HEK293T (cell line): ENCODE measurements at regions not wholly inside any gene's neighbourhood (a gene's known extent, or its start where the extent isn't known, plus 50 kb on each side); places are given as distances from the start of the nearest gene placed in this dataset.

Experiments used
- CTCF ChIA-PET: fragments of 350-600 bp; formaldehyde crosslinking; extraction: SDS; loops from one replicate; lab custom pipeline; 2021; ENCODE audit warnings: antibody characterized with exemption, inconsistent platforms; lab: Yijun Ruan, JAX
- POLR2A ChIA-PET: fragments of 350-600 bp; formaldehyde crosslinking; extraction: SDS; loops from one replicate; lab custom pipeline; 2020; ENCODE audit warnings: antibody characterized with exemption, inconsistent platforms; lab: Yijun Ruan, JAX
- DNase-seq: peaks from one replicate; pipeline ENCODE4 v3.0.0; 2012; ENCODE audit warnings: mixed read lengths; ENCODE audit errors: extremely low spot score
- ARNT ChIP-seq: fragments of 450-650 bp; IDR thresholded peaks from 2 replicates; pipeline ENCODE4 v1.6.1; 2017; ENCODE audit warnings: mild to moderate bottlenecking
- BHLHE40 ChIP-seq: fragments of 450-650 bp; IDR thresholded peaks from 2 replicates; pipeline ENCODE4 v1.6.1; 2016; ENCODE audit warnings: mild to moderate bottlenecking, moderate library complexity, borderline replicate concordance
- CTBP1 ChIP-seq: fragments of 450-650 bp; IDR thresholded peaks from 2 replicates; pipeline ENCODE4 v1.6.1; 2016; ENCODE audit warnings: borderline replicate concordance
- ELF4 ChIP-seq: fragments of 450-650 bp; IDR thresholded peaks from 2 replicates; pipeline ENCODE4 v1.6.1; 2017; ENCODE audit warnings: antibody characterized with exemption
- FOXA1 ChIP-seq: fragments of 450-650 bp; IDR thresholded peaks from 2 replicates; pipeline ENCODE4 v1.6.1; 2016; ENCODE audit warnings: mild to moderate bottlenecking
- FOXK2 ChIP-seq: fragments of 450-650 bp; IDR thresholded peaks from 2 replicates; pipeline ENCODE4 v1.6.1; 2016; ENCODE audit warnings: mild to moderate bottlenecking
- FOXM1 ChIP-seq: fragments of 450-650 bp; IDR thresholded peaks from 2 replicates; pipeline ENCODE4 v1.6.1; 2017; ENCODE audit warnings: mild to moderate bottlenecking, borderline replicate concordance
- HDGF ChIP-seq: fragments of 450-650 bp; IDR thresholded peaks from 2 replicates; pipeline ENCODE4 v1.6.1; 2017; ENCODE audit warnings: antibody characterized with exemption, borderline replicate concordance
- L3MBTL2 ChIP-seq: fragments of 450-650 bp; conservative IDR thresholded peaks from 2 replicates; pipeline ENCODE4 v1.6.1; 2016; ENCODE audit warnings: mild to moderate bottlenecking
- LEF1 ChIP-seq: fragments of 450-650 bp; IDR thresholded peaks from 2 replicates; pipeline ENCODE4 v1.6.1; 2017; ENCODE audit warnings: mild to moderate bottlenecking, borderline replicate concordance
- NFRKB ChIP-seq: fragments of 450-650 bp; IDR thresholded peaks from 2 replicates; pipeline ENCODE4 v1.6.1; 2016; ENCODE audit warnings: mild to moderate bottlenecking, moderate library complexity
- SP1 ChIP-seq: fragments of 450-650 bp; IDR thresholded peaks from 2 replicates; pipeline ENCODE4 v1.6.1; 2017
- SUZ12 ChIP-seq: fragments of 450-650 bp; IDR thresholded peaks from 2 replicates; pipeline ENCODE4 v1.6.1; 2016; ENCODE audit warnings: mild to moderate bottlenecking
- TARDBP ChIP-seq: fragments of 450-650 bp; IDR thresholded peaks from 2 replicates; pipeline ENCODE4 v1.6.1; 2016
- ZNF384 ChIP-seq: fragments of 450-650 bp; IDR thresholded peaks from 2 replicates; pipeline ENCODE4 v1.6.1; 2016
- TF ChIP-seq, protein P1 (sequence below): fragments of 450-650 bp; IDR thresholded peaks from 2 replicates; pipeline ENCODE4 v1.6.1; 2016

DNA sequence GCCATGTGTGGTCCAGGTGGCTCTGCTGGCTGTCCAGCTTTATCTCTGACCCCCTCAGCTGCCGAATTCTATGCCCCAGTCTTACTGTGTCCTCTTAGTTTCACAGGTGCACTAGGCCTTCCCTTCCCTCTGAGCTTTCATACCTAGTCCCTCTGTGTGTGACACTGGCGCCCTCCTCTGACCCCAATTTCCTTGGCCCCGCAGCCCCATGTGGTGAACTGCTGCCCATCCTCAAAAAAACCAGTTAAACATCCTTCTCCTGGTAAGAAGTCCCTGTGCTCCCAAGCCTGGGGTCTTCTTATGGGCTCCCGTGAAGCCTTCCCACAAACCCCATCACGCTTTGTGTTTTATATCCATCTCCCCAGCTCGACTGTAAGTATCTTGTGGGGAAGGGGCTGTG is 93.9 kb upstream of the TSPAN2 start:
- DNase-seq: no peak
- ChIA-PET POLR2A (no interaction called here), CTCF (interaction anchor here (0.7 to 1.1 kb wide), 3 partner anchors 10 to 287 kb away, joined by 3 to 4 read pairs (median 3); no protein-coding TSS in a partner anchor)
- TF ChIP-seq LEF1 (no peak), FOXM1 (no peak), FOXA1 (no peak), CTBP1 (no peak), NFRKB (no peak), L3MBTL2 (no peak), BHLHE40 (no peak), FOXK2 (no peak), ARNT (no peak), ELF4 (no peak), HDGF (no peak), ZNF384 (no peak), TARDBP (no peak), SUZ12 (no peak)

DNA sequence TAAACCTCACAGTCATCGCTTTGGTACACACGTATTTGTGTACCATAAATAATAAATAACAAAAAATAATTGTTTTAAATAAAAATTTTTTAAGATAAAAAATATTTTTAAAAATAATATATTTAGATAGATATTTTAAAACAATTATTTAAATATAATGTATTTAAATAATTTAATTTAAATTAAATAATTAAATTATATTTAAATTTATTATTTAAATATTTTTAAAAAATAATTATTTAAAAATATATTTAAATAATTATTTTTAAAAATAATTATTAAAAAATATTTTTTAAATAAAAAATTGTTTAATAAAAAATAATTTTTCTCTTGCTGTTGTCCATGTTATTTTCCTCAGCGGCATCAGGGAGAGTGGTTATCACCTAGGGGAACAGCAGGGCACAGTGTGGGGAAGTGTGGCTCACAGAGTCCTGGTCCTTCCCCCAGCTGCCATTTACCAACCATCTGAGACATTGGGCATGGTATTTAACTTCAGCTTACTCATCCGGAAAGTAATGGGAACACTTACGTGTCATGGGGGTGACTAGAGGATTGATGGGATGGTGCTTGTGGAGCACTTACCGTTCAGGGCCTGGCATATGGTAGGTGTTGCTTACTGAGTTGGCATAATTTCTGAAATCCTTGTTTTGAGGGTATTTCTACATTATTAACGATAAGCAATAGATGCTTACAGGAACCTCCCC is 92.9 kb upstream of the TSPAN2 start:
- TF ChIP-seq TARDBP: no peak
- TF ChIP-seq ELF4: no peak
- no peak for TF ChIP-seq ZNF384
- no peak for TF ChIP-seq FOXA1
- TF ChIP-seq SP1: no peak
- TF ChIP-seq LEF1: no peak
- no peak for TF ChIP-seq SUZ12
- no peak for TF ChIP-seq L3MBTL2
- no peak for TF ChIP-seq NFRKB
- TF ChIP-seq ARNT: no peak
- no peak for TF ChIP-seq HDGF
- no peak for TF ChIP-seq FOXK2
- TF ChIP-seq CTBP1: no peak
- no peak for TF ChIP-seq BHLHE40
- no peak for TF ChIP-seq FOXM1
- TF ChIP-seq, protein P1, sequence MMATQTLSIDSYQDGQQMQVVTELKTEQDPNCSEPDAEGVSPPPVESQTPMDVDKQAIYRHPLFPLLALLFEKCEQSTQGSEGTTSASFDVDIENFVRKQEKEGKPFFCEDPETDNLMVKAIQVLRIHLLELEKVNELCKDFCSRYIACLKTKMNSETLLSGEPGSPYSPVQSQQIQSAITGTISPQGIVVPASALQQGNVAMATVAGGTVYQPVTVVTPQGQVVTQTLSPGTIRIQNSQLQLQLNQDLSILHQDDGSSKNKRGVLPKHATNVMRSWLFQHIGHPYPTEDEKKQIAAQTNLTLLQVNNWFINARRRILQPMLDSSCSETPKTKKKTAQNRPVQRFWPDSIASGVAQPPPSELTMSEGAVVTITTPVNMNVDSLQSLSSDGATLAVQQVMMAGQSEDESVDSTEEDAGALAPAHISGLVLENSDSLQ: no peak
- ChIA-PET CTCF (interaction anchor here (0.7 kb wide), 1 partner anchor 288 kb away, joined by 3 read pairs; no protein-coding TSS in a partner anchor), POLR2A (no interaction called here)
- no peak for DNase-seq

DNA sequence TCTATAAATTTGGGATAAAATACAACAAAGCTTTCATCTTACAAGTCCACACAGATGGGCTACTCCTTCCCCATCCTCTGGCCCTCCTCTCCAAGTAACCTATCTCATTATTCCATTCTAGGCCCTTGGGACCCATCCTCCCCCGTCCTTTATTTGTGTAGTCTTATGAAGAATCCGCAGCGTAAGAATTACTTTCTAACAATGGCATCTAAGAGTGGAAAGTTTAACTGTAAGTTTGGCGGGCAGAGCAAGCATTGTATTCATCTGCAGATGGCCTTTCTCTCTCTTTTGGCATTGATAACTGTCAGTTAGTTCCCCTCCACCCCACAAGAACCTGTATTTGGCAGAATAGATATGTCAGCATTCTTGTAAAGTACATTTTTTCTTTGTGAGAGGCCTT is 91.9 kb upstream of the TSPAN2 start:
- ChIA-PET POLR2A (no interaction called here), CTCF (no interaction called here)
- no peak for DNase-seq
- TF ChIP-seq ZNF384 (no peak), NFRKB (no peak), CTBP1 (no peak), SUZ12 (no peak)

DNA sequence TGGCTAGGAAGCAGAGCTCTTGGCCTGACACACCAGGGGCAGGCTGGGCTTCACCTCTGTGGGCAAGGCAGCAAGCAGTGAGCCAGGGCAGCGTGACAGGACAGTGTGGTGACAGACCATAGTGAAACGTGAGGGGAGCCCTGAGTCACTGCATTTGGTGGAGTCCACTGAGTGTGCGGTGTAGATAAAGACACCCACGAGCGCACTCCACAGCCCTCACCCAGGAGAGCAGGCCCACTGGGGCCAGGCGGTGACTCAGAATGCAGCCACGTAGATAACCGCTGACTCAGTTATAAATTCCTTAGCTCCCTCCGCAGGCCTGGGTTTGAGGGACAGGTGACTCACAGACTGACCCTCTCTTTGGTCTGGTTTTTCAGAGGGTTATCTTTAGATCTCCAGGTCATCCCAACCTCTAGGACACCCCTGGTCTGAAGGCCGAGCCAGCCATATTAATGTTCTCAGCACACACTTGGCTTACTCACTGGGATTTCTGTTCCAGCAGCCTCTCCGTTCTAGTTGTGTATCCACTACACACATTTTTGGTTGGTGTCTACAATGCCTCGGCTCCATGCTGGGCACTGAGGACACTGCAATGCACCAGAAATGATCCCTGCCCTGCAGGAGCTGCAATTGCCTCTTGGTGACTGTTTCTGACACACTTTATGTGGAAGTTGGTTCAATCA is 90.2 kb upstream of the TSPAN2 start:
- TF ChIP-seq ELF4 (no peak), HDGF (no peak), FOXA1 (no peak), SUZ12 (no peak), L3MBTL2 (no peak), CTBP1 (no peak)
- DNase-seq: no peak
- ChIA-PET POLR2A (no interaction called here), CTCF (interaction anchor here (0.6 kb wide), 1 partner anchor 172 kb away, joined by 3 read pairs; no protein-coding TSS in a partner anchor)

DNA sequence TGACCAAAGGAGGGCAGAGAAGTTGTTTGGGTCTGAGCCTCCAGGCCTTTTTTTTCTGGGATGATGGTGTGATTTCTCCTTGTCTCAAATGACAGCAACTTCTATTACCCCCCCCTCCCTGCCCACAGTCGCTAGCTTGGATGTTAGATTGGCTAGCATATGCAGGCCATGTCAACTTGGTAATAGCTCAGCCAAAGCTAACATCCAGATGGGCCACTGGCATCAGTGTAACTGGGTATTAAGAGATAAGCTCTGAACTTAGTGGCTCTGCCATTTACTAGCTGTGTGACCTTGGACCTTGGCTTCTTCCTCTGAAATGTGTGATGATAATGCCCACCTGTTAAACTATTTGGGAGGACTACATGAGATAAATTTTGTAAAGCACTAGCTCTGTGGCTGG is 86.9 kb upstream of the TSPAN2 start:
- no peak for DNase-seq
- TF ChIP-seq TARDBP: no peak
- no peak for TF ChIP-seq SP1
- no peak for TF ChIP-seq SUZ12
- TF ChIP-seq FOXK2: no peak
- TF ChIP-seq ELF4: no peak
- TF ChIP-seq LEF1: no peak
- no peak for TF ChIP-seq BHLHE40
- no peak for TF ChIP-seq ARNT
- TF ChIP-seq CTBP1: no peak
- no peak for TF ChIP-seq NFRKB
- TF ChIP-seq, protein P1: no peak
- TF ChIP-seq ZNF384: no peak
- TF ChIP-seq FOXA1: no peak
- no peak for TF ChIP-seq HDGF
- no peak for TF ChIP-seq L3MBTL2
- no peak for TF ChIP-seq FOXM1
- ChIA-PET POLR2A (no interaction called here), CTCF (no interaction called here)

DNA sequence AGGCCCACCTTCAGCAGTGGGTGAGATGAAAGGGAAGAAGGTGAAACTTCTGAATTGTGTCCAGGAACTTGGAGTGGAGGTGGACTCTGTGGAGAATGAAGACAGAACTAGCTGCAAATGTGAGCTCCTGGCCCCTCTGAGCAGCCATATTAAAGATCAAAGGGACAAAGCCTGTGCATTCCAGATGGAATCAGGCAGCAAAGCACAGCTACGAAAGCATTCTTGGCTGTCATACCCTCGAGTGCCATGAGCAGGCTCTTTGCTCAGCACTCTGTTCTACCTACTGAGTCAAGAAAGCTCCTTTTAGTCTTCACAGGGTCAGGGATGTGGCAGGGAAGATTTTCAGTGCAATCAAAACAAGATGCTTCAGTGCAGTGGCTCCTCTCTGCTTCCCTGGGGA is 86.3 kb upstream of the TSPAN2 start:
- CTCF ChIA-PET: no interaction called here
- POLR2A ChIA-PET: no interaction called here
- DNase-seq: no peak
- TF ChIP-seq NFRKB (no peak), LEF1 (no peak), ELF4 (no peak), HDGF (no peak), FOXK2 (no peak), SUZ12 (no peak), L3MBTL2 (no peak), SP1 (no peak), FOXM1 (no peak), ARNT (no peak), CTBP1 (no peak), ZNF384 (no peak), FOXA1 (no peak), BHLHE40 (no peak), TARDBP (no peak)
- TF ChIP-seq, protein P1: no peak
